Gastrocnemius medialis (tissue), 4 donors: ENCODE measurements at regions not wholly inside any gene's neighbourhood (a gene's known extent, or its start where the extent isn't known, plus 50 kb on each side); places are given as distances from the start of the nearest gene placed in this dataset.

ENCODE experiments used
- CTCF ChIP-seq, 5 experiments: fragments of 450-650 bp in 3 of 5; fragments of 200-600 bp in 2 of 5; sonication (generic) in 2 of 5; IDR thresholded peaks in 4 of 5; conservative IDR thresholded peaks in 1 of 5; 1 replicate in 4 of 5; 2 replicates in 1 of 5; pipeline ENCODE4 v1.5.1; 2016 to 2019; ENCODE audit warnings: antibody characterized with exemption in 5 of 5, mild to moderate bottlenecking in 3 of 5, moderate library complexity in 3 of 5
- POLR2A ChIP-seq, 2 donors: fragments of 450-650 bp; IDR thresholded peaks; one replicate each; pipeline ENCODE4 v1.6.1; 2017; ENCODE audit warnings: antibody characterized with exemption in 2 of 2, mild to moderate bottlenecking in 2 of 2, moderate library complexity in 2 of 2

DNA sequence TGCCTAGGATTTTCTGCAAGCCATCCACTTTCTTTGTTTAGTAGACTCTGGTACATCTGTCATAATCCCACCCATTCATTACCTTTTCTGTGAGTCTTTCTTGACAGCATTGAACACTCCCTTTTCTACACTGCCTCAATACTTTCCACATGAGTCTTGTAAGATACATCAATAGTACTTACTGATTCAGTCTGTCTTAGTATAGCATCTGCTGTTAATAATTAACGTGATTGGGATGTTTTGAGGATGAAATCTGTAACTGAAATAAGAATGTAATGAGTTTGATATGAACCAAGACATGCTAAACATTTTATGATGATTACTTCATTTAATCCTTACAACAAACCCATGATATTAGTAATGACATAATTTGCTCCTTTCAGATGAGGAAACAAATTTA lies 196.2 kb upstream of the FOXG1 start:
- TF ChIP-seq POLR2A (IDR thresholded peaks at IDR 0.05) (no peak), CTCF (IDR thresholded peaks at IDR 0.05 in 4 of 5, conservative IDR thresholded peaks at IDR 0.05 in 1 of 5) (no peak)
